ENCODE measurements at regions not wholly inside any gene's neighbourhood (a gene's known extent, or its start where the extent isn't known, plus 50 kb on each side); places are given as distances from the start of the nearest gene placed in this dataset.
"Not testable (repeated sequence)": the region's sequence is repeated elsewhere in the genome, so short reads cannot be mapped to it uniquely, and the experiment has no call there.

- no peak for DNase-seq
Measured at GRCh38 chr6:6414931-6415330, 94.5 kb upstream of the F13A1 start.

GRCh38 chr6:6417475-6417874 lies 97.0 kb upstream of the F13A1 start:
- DNase-seq, result no peak

DNA sequence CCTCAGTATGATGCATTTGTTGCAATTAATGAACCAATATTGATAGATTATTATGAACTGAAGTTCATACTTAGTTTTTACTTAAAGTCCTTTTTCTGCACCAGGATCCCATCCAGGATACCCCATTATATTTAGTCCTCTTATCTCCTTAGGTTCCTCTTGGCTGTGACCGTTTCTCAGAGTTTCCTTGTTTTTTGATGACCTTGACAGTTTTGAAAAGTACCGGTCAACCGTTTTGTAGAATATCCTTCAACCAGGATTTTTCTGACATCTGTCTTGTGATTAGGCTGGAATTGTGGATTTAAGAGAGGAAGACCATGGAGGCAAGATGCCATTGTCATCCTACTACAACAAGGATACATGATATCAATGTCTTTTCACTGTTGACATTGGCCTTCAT lies 98.0 kb upstream of the F13A1 start:
- DNase-seq, result no peak

DNA sequence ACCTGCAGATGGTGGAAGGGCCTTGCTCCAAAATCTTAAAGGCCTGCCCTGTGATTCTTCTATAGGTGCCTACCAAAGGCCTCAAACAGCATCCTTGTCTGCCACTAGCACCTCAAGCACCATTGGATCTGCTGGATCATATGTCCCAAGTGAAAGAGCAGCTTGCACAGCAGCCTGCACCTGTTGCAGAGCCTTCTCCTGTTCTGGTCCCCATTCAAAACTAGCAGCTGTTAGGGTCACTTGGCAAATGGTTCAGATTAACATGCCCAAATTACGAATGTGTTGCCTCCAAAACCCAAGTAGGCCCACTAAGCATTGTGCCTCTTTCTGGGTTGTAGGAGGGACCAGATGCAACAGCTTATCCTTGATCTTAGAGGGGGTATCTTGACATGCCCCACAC lies 99.6 kb upstream of the F13A1 start:
- no peak for DNase-seq

DNA sequence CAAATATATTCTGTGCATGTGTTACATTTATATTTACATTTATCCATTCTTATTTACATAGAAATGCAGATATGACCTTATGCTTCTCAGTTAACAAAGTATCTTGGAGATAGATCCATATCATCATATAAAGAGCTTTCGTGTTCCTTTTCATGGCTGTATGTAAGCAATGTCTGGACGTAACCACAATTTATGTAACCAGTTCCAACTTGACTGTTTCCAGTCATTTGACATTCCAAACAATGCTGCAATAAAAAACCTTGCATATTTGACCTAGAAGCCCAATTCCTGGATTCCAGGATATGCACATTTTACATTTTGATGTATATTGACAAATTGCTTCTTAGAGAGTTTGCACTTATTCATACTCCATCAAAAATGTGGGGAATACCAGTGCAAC lies 113.7 kb upstream of the F13A1 start:
- DNase-seq, result no peak

DNA sequence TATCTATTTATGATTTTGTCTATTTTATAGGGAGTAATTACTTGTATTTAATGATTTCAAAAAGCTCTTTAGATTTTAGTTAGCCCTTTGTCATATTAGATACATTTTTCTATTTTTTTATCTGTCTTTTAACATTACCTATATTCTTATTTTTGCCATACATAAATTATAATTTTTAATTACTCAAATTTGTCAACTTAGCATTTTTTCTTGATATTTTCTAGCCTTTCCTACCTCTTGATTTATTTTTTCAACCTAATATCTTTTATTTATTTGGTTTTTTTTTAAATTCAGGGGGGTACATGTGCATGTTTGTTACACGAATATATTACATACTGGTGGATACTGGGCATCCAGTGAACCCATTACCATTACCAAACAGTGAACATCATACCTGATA lies 114.3 kb upstream of the F13A1 start:
- DNase-seq, result no peak

DNA sequence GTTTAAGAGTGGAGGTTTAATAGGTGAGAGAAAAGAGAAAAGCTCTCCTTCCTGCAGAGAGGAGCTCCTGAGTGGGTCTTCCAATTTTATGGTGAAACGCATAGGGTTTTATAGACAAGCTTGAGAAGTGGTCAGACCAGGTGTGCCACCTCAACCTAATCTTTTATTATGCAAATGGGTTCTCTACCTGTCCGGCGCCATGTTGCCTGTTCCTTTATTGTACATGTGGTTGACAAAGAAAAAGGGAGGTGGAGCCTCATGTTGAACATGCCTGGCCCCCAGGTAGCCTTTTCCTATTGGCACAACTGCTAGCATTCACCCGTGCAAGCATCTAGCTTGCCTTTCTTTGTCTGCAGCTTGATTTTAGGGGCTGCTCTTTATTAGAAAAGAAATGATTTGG lies 115.9 kb upstream of the F13A1 start:
- no peak for DNase-seq

DNA sequence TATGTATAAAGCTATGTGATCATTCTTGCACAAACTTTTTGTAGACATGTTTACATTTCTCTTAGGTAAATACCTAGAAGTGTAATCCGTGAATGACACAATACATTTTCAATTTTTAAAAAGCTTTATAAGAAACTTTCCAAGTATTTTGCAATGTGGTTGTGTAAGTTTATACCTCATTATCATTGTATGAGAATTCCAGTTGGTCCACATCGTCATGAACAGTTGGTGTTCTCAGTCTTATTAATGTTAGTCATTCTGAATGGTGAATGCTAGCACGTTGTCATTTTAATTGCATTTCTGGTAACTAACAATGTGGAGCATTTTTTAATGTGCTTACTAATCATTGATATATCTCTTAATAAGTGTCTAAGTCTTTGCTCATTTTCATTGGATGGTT lies 116.5 kb upstream of the F13A1 start:
- no peak for DNase-seq

DNA sequence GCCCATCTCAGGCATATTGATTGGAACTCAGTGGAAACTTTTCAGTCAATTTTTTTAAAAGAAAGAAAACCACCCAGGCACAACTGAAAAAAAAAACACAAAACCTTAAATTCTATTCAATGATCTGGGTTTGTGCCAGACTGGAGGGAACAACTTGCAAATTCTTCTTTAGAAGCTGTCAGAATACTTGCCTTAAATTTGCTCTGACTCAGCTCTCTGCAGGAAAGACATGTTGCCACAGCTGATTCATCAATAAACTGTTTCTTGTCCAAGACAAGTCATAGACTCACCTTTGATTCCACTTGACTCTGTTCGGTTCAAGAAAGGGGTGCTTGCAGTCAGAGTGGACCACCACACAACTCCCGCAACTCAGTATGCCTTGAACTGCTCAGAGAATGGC lies 117.8 kb upstream of the F13A1 start:
- no peak for DNase-seq

DNA sequence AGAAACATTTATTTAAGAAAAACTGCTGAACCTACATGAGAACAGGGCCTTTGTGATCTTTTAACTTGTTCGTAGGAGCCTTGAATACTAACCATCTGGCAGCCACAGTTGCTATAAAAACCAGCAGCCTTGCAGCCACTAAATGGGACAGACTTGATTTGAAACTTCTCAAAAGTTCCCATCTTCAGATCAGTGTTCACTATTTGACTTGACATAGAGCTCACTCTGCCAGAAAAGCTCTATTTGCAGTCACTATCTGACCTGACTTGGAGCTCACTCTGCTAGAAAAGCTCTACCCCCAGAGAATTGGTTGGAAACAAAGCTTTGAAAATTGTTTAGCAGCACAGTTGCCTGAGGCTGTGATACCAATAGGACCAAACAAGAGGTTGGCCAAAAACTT lies 119.3 kb upstream of the F13A1 start:
- DNase-seq, result no peak

DNA sequence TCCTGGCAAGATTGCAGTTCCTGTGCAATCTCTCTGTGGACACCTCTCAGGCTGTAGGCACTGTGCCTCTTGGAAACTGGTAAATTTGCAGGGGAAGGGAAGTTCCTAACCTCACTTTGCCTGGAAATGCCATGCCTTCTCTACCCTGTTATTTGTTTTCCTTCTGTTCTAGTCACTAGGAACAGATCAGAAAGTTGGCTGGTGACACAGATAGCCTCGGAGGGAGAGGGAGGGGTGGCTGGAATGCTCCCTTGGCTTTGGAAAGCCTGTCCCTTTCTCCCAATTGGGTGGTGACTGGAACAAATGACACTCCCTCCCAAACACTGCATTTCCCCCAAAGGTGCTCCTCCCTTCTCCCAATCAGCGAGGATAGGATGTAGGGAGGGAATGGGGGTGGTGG lies 131.5 kb upstream of the F13A1 start:
- no peak for DNase-seq

GRCh38 chr6:6453186-6453585 lies 132.7 kb upstream of the F13A1 start:
- DNase-seq, result no peak

GRCh38 chr6:6455272-6455671 lies 133.2 kb upstream of the LY86 start:
- DNase-seq, result no peak

DNA sequence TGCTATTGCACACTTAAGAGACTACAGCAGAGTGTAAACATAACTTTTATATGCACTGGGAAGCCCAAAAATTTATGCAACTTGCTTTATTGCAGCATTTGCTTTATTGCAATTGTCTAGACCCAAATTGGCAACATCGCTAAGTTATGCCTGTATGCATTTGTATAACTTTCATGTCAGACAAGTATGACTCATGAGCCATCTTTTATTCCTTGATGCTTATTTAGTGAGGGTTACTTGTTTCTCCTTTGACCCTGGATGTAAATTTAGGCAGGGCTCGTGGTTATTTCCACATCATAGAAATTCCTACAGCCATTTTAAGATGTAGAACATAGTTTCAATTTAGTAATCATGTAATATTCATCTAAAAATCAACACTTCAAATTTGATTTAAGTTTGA lies 130.3 kb upstream of the LY86 start:
- DNase-seq, result no peak

GRCh38 chr6:6459963-6460362 lies 128.6 kb upstream of the LY86 start:
- not testable (repeated sequence) for DNase-seq

DNA sequence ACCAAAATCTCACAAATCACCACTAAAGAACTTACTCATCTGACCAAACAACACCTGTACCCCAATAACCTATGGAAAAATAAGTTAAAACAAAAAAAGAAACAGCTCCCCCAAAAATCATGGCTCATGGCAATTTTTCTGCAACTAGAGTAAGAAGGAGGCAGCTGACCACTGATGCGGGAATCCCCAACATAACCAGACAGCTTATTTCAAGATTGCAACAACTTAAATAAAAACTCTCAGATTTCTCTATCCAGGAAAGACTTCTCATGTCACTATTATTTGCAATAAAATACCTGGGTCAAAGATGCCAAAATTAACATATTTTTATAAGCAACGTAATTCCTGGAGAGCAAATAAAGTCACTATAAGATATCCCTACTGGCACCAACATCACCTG lies 128.1 kb upstream of the LY86 start:
- DNase-seq, result no peak

DNA sequence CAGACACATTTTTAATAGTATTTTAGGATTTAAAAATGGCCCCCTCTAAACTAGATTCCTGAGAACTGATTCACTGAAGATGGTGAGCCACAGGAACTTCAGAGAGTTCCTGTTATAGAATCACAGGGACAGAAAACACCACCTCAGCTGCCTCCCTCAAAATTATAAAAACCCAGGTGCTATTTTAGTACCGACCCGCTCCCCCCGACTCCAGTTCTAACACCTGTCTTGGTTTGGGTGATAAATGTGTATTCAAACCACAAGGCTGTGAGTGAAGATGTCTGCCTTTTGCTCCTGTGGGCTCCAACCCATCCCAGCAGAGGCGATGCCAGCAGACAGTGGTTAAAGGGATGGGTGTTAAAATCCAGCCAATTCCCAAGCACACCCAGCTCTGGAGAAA lies 127.4 kb upstream of the LY86 start:
- no peak for DNase-seq

GRCh38 chr6:6466967-6467761 lies 121.4 kb upstream of the LY86 start:
- no peak for DNase-seq

DNA sequence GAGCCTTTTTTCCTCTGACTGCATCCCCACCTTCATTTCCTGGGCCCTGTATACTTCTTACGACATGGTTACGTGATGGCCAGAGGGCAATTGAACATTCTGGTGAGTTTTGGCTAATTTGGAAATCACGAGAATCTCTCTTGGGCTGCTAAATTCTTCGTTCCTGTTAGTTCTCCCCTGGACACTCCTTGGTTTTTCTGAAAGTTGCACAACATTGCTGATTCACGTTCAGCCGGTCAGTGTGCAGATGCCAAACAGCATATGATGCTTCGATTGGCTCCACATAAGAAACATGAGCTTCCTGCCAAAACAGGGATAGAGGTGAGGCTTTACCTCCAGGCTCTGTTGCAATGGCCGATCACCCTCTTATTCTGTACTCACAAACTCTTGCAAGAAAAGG lies 119.4 kb upstream of the LY86 start:
- DNase-seq, result no peak

DNA sequence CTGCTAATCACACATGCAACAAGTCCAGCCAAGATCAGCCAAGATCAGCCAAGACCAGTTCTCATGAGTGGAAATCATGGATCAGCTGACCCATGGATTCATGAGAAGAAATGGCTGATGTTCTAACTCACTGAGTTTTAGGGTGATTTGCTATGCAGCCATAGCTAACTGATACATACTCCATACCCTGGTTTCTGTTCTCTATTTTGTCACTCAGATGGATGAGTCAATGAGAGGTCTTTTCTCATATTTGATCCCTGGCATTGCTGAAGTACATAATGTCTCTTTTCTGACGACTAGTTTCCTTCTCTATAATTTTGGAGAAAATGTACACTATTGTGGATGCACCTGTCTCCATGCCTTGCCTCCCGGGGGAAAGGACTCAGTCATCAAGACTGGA lies 118.4 kb upstream of the LY86 start:
- DNase-seq, result no peak

- DNase-seq, result no peak
Measured at GRCh38 chr6:6471276-6471675, 117.2 kb upstream of the LY86 start.

- DNase-seq, result no peak
Measured at GRCh38 chr6:6474170-6474920, 114.2 kb upstream of the LY86 start.

DNA sequence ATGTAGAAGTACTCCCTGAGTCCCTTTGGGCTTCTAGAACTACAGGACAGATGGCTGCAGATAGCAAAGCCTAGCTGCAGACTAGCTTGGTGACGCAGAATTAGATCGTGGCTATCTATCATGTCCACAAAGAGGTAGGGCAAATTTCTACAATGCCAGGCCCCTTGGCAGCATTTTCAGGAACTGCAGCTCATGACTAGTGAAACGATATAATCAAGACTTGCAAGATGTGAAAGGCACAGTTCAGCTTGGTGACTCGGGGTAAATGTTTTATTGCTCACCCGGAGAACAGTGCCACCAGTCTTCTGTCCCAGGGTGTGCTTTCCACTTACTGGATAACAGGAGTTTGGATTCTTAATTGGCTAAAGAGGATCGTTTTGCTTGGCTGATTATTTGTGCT lies 108.7 kb upstream of the LY86 start:
- no peak for DNase-seq

DNA sequence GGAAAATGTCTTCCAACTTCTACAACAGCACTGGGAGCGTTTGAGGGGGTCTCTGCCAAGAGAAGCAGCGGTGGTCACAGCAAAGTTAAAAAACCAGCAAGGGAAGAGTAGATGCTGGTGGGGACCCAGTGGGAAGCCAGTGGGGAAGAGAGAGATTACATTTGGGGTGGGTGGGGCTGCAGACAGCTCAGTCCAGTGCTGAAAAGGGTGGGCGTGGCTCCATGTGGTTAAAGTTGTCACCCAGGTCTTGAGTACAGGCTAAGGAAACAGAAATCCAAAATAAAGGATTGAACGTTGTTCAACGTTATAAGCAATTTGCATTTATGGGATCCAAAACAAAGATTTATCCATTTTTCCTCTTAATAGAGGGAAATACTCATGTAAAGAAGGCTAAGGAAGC lies 106.3 kb upstream of the LY86 start:
- DNase-seq, result no peak

- DNase-seq, result no peak
Measured at GRCh38 chr6:6483168-6483567, 105.4 kb upstream of the LY86 start.

All from hindlimb muscle (tissue), 1 donor.